Neural progenitor cell (in vitro differentiated cells): ENCODE measurements at regions not wholly inside any gene's neighbourhood (a gene's known extent, or its start where the extent isn't known, plus 50 kb on each side); places are given as distances from the start of the nearest gene placed in this dataset.

ENCODE experiments used
- CTCF ChIP-seq: fragments of 200-600 bp; sonication (generic); IDR thresholded peaks from 2 replicates; pipeline ENCODE4 v1.5.1; 2017; ENCODE audit warnings: antibody characterized with exemption, mild to moderate bottlenecking
- EZH2 ChIP-seq: fragments of 200-600 bp; sonication (generic); IDR thresholded peaks from 2 replicates; pipeline ENCODE4 v1.6.1; 2017; ENCODE audit warnings: antibody characterized with exemption, mild to moderate bottlenecking, moderate library complexity
- EZH2phosphoT487 ChIP-seq: fragments of 200-600 bp; sonication (generic); IDR thresholded peaks from 2 replicates; pipeline ENCODE4 v1.6.1; 2017; ENCODE audit warnings: antibody characterized with exemption

- TF ChIP-seq CTCF (no peak), EZH2 (no peak), EZH2phosphoT487 (no peak)
Measured at GRCh38 chr9:75700252-75700640, 190.2 kb upstream of the PCSK5 start.
